ENCODE measurements at regions not wholly inside any gene's neighbourhood (a gene's known extent, or its start where the extent isn't known, plus 50 kb on each side); places are given as distances from the start of the nearest gene placed in this dataset.

DNA sequence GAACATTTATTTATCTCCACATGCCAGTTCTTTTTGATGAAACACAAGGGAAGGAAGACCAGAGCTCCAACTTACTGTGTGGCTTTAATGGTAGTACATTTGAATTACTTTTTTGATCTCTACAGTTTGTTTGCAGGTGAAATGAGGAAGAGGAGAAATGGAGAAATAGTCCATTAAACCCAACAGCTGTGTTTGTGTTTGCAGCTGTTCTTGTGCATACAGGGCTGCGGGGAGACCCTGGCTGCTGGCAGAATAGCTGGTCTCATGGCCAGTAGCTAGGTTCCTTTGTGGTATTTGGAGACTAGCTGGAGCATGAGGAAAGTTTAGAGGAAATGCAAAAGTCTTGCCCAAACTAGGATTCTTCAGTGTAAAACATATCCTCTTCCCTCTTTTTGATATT, 374.8 kb downstream of the GPAT3 start:
- H3K36me3 ChIP-seq (ENCODE audit: control insufficient read depth in 2 of 2, extremely low read depth in 1 of 2, insufficient read depth in 2 of 2, low read length in 2 of 2): no peaks in the 10 kb centered on the region
- intact Hi-C loops (cut with micrococcal nuclease): no loop called here
- no peak for TF ChIP-seq POLR2A (IDR thresholded peaks at IDR 0.05; ENCODE audit: low read depth, low read length)
- no peak for TF ChIP-seq POLR2AphosphoS5 (IDR thresholded peaks at IDR 0.05; ENCODE audit: insufficient read depth, low read depth, low read length)
- no peak for TF ChIP-seq GATA2 (IDR thresholded peaks at IDR 0.05; ENCODE audit: insufficient read depth, insufficient read length, low read depth, low read length)
- TF ChIP-seq, protein P1, sequence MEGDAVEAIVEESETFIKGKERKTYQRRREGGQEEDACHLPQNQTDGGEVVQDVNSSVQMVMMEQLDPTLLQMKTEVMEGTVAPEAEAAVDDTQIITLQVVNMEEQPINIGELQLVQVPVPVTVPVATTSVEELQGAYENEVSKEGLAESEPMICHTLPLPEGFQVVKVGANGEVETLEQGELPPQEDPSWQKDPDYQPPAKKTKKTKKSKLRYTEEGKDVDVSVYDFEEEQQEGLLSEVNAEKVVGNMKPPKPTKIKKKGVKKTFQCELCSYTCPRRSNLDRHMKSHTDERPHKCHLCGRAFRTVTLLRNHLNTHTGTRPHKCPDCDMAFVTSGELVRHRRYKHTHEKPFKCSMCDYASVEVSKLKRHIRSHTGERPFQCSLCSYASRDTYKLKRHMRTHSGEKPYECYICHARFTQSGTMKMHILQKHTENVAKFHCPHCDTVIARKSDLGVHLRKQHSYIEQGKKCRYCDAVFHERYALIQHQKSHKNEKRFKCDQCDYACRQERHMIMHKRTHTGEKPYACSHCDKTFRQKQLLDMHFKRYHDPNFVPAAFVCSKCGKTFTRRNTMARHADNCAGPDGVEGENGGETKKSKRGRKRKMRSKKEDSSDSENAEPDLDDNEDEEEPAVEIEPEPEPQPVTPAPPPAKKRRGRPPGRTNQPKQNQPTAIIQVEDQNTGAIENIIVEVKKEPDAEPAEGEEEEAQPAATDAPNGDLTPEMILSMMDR (IDR thresholded peaks at IDR 0.05; ENCODE audit: extremely low read depth in 1 of 2, insufficient read depth in 1 of 2, low read depth in 1 of 2, low read length in 2 of 2): no peak
- TF ChIP-seq FOS (IDR thresholded peaks at IDR 0.05; ENCODE audit: borderline replicate concordance, insufficient read depth, low read length): no peak
- TF ChIP-seq MYC (IDR thresholded peaks at IDR 0.05; ENCODE audit: low read depth, low read length): no peak
- no peak for TF ChIP-seq JUN (IDR thresholded peaks at IDR 0.05; ENCODE audit: borderline replicate concordance, insufficient read depth, insufficient read length, low read depth)
- TF ChIP-seq EZH2 (IDR thresholded peaks at IDR 0.05; ENCODE audit: borderline replicate concordance, low read depth, low read length, severe bottlenecking): no peak
- TF ChIP-seq, protein P2, sequence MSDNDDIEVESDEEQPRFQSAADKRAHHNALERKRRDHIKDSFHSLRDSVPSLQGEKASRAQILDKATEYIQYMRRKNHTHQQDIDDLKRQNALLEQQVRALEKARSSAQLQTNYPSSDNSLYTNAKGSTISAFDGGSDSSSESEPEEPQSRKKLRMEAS (IDR thresholded peaks at IDR 0.05; ENCODE audit: insufficient read depth, insufficient read length): no peak
- H3K4me3 ChIP-seq (replicated peaks in 1 of 3; ENCODE audit: insufficient read depth in 1 of 3, low read depth in 1 of 3, low read length in 3 of 3): no peak overlapping the region
- H3K79me2 ChIP-seq (ENCODE audit: control insufficient read depth, insufficient read depth, low read length): no peaks in the 10 kb centered on the region
- H4K20me1 ChIP-seq (replicated peaks; ENCODE audit: control insufficient read depth, extremely low read depth, insufficient read depth, low read length): no peaks in the 10 kb centered on the region
- H3K4me2 ChIP-seq (ENCODE audit: insufficient read depth, low read length): no peak overlapping the region
- no peaks in the 10 kb centered on the region for H3K9me1 ChIP-seq (replicated peaks; ENCODE audit: control insufficient read depth, extremely low read depth, insufficient read depth, low read length)
- no peaks in the 10 kb centered on the region for H3K4me1 ChIP-seq (ENCODE audit: control insufficient read depth, extremely low read depth, insufficient read depth, low read length)
- no peaks in the 10 kb centered on the region for H3K27me3 ChIP-seq (ENCODE audit: control insufficient read depth in 2 of 2, insufficient read depth in 2 of 2, low read length in 2 of 2)
- H3K27ac ChIP-seq (ENCODE audit: insufficient read depth, low read depth, low read length): no peak overlapping the region
- DNase-seq (ENCODE audit: low read depth, low spot score) (no peak), FAIRE-seq (no peak)
- H2AFZ ChIP-seq (ENCODE audit: low read depth, low read length): no peak overlapping the region
- BruUV-seq (replicated peaks): no TSS peak
- POLR2A ChIA-PET: no interaction called here
- H3K9me3 ChIP-seq (replicated peaks; ENCODE audit: control insufficient read depth, insufficient read depth, low read length): no peaks in the 10 kb centered on the region
- dilution Hi-C loops (cut with MboI; ENCODE audit: extremely low pct_ligation_motif_present, low sequenced_read_pairs): no loop called here
- CTCF ChIA-PET: interaction anchor here (1.2 kb wide), 1 partner anchor 541 kb away, joined by 3 read pairs; no protein-coding TSS in a partner anchor
- H3K9ac ChIP-seq (replicated peaks; ENCODE audit: extremely low read depth, insufficient read depth, low read length): no peak overlapping the region
